ENCODE measurements at regions not wholly inside any gene's neighbourhood (a gene's known extent, or its start where the extent isn't known, plus 50 kb on each side); places are given as distances from the start of the nearest gene placed in this dataset.

DNA sequence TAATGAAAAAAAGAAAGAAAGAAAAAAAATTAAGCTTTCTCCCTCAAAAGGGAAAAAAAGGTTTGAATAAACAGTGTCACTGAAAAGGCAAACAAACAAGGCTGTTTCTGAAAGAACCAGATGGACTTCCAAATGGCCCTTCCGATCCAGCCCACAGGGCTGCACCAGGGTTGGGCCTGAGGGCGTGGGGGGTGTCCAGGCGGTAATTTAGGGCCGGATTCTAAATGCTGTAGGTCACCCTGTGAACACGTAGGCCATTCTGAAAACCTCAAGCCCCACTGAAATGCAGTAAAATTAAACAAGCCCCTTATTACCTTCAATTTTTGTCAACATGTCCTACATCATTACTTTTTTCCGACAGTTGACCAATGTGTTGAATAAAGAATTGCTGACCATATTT is 132.1 kb downstream of the HSD17B3 start:
- TF ChIP-seq POLR2A (IDR thresholded peaks at IDR 0.05) = no peak
- TF ChIP-seq, protein P1, sequence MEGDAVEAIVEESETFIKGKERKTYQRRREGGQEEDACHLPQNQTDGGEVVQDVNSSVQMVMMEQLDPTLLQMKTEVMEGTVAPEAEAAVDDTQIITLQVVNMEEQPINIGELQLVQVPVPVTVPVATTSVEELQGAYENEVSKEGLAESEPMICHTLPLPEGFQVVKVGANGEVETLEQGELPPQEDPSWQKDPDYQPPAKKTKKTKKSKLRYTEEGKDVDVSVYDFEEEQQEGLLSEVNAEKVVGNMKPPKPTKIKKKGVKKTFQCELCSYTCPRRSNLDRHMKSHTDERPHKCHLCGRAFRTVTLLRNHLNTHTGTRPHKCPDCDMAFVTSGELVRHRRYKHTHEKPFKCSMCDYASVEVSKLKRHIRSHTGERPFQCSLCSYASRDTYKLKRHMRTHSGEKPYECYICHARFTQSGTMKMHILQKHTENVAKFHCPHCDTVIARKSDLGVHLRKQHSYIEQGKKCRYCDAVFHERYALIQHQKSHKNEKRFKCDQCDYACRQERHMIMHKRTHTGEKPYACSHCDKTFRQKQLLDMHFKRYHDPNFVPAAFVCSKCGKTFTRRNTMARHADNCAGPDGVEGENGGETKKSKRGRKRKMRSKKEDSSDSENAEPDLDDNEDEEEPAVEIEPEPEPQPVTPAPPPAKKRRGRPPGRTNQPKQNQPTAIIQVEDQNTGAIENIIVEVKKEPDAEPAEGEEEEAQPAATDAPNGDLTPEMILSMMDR (IDR thresholded peaks at IDR 0.05) = no peak
- intact Hi-C loops (cut with DNase I) = no loop called here
- no peaks in the 10 kb centered on the region for H3K4me1 ChIP-seq
- ATAC-seq (peak in 2 of 4 donors; percentile 22 to 28), DNase-seq (no peak)
- no peaks in the 10 kb centered on the region for H3K27me3 ChIP-seq
- no peak overlapping the region for H3K27ac ChIP-seq
- H3K36me3 ChIP-seq = no peaks in the 10 kb centered on the region
- WGBS (ENCODE audit: insufficient coverage, low coverage, low lambda C conversion rate, missing lambda C conversion rate) = 52% methylated on average over 6 of the region's 6 CpGs
- H3K9me3 ChIP-seq = no peaks in the 10 kb centered on the region
- H3K4me3 ChIP-seq = no peak overlapping the region

DNA sequence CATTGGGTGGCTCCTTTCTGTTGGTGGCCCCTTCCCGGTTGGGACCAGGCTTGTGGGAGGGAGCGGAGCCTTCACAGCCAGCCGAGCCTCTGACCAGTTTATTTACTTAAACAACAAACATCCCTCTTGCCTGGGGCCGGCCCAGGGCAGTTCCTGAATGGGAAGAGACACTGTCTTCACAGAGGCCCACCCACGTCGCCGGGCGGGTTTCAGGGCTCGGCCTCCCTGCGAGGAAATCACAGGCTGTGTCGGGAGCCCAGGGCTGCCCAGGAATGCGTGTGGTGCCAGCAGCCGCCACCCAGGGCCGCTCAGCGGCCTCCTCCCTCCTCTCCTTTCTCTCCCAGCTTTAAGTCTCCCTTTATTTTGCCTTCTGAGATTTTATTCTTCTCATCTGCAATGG is 132.5 kb downstream of the HSD17B3 start:
- Histone ChIP-seq H3K9me3 (no peaks in the 10 kb centered on the region), H3K4me3 (no peak overlapping the region), H3K27ac (no peak overlapping the region), H3K27me3 (no peaks in the 10 kb centered on the region), H3K4me1 (no peaks in the 10 kb centered on the region), H3K36me3 (no peaks in the 10 kb centered on the region)
- ATAC-seq = peak; percentile 33 to 65 (median 57)
- intact Hi-C loops (cut with DNase I) = no loop called here
- TF ChIP-seq, protein P1 (IDR thresholded peaks at IDR 0.05) = no peak
- TF ChIP-seq POLR2A (IDR thresholded peaks at IDR 0.05) = no peak
- 17% methylated on average over 3 of the region's 15 CpGs for WGBS (ENCODE audit: insufficient coverage, low coverage, low lambda C conversion rate, missing lambda C conversion rate)
- peak in 1 of 3 donors; percentile 31 for DNase-seq

DNA sequence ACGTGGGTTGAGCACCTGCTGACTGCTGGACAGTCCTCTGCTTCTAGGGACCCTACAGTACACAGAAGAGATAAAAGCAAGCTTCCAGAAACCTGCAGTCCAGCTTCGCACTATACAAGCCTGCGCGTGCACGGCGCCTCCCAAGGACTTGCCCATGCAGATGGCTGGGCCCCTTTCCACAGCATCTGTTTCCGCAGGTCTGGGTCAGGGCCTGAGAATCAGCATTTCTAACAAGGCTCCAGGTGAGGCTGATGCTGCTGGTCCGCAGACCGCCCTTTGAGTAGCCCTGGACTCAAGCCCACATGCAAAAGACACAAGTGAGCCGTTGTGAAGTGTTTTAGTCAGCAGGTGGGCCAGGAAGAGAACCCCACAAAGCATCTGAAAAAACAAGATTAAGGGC is 133.1 kb downstream of the HSD17B3 start:
- Histone ChIP-seq H3K4me3 (no peak overlapping the region), H3K9me3 (no peaks in the 10 kb centered on the region), H3K27me3 (no peaks in the 10 kb centered on the region), H3K36me3 (no peaks in the 10 kb centered on the region), H3K4me1 (no peaks in the 10 kb centered on the region), H3K27ac (no peak overlapping the region)
- 20% methylated on average over 1 of the region's 10 CpGs for WGBS (ENCODE audit: insufficient coverage, low coverage, low lambda C conversion rate, missing lambda C conversion rate)
- DNase-seq (no peak), ATAC-seq (no peak)
- TF ChIP-seq, protein P1 (IDR thresholded peaks at IDR 0.05) = no peak
- TF ChIP-seq POLR2A (IDR thresholded peaks at IDR 0.05) = no peak
- intact Hi-C loops (cut with DNase I) = no loop called here

DNA sequence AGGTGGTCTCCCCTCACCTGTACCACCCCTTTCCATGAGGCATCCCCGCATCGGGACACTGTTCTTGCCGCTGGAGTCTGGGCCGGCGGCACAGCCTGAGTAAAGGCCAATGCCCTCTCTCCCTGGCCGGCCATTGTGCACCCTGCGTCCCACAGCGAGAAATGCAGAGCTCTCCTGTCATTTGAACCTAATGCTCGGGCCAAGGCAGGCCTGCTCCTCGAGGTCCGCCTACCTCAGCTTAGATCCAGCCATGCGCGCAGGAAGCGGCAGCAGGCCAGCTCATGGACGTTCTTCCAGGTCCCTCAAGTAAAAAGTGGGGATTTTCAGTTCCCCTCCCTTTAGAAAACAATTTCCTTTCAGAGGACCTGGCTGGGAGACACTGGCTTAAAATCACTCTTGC is 135.0 kb downstream of the HSD17B3 start:
- DNase-seq (no peak), ATAC-seq (no peak)
- H3K9me3 ChIP-seq = no peaks in the 10 kb centered on the region
- no peaks in the 10 kb centered on the region for H3K27me3 ChIP-seq
- no peaks in the 10 kb centered on the region for H3K36me3 ChIP-seq
- intact Hi-C loops (cut with DNase I) = no loop called here
- H3K4me3 ChIP-seq = no peak overlapping the region
- WGBS (ENCODE audit: insufficient coverage, low coverage, low lambda C conversion rate, missing lambda C conversion rate) = 63% methylated on average over 2 of the region's 15 CpGs
- H3K27ac ChIP-seq = no peak overlapping the region
- no peaks in the 10 kb centered on the region for H3K4me1 ChIP-seq
- no peak for TF ChIP-seq POLR2A (IDR thresholded peaks at IDR 0.05)
- TF ChIP-seq, protein P1 (IDR thresholded peaks at IDR 0.05) = no peak

DNA sequence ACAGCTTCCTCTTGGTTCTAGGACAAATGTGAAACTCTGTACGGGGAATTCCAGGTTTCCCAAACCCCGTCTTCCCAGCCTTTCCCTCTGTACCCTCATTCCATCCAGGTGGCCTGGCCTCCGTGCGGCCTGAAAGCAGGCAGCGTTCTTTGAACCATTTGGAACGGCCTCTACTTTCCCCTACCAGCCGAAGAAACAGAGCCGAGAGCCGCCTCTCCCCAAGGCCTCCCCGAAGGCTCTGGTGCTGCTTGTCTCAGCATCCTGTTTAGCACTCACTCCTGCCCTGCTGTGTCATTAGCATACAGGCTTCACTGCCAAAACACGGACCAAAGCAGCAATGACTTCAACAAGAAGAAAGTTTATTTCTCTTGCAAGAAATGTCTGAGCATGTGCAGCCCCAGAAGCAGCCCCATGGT is 137.7 kb downstream of the HSD17B3 start:
- no peak for TF ChIP-seq POLR2A (IDR thresholded peaks at IDR 0.05)
- TF ChIP-seq, protein P1 (IDR thresholded peaks at IDR 0.05) = no peak
- no peaks in the 10 kb centered on the region for H3K36me3 ChIP-seq
- 54% methylated on average over 7 of the region's 11 CpGs for WGBS (ENCODE audit: insufficient coverage, low coverage, low lambda C conversion rate, missing lambda C conversion rate)
- no peaks in the 10 kb centered on the region for H3K9me3 ChIP-seq
- no peaks in the 10 kb centered on the region for H3K27me3 ChIP-seq
- intact Hi-C loops (cut with DNase I) = no loop called here
- no peak for DNase-seq
- no peaks in the 10 kb centered on the region for H3K4me1 ChIP-seq
- H3K27ac ChIP-seq = no peak overlapping the region
- no peak overlapping the region for H3K4me3 ChIP-seq
- no peak for ATAC-seq

Data from right lobe of liver (tissue), 6 donors.